Stimulated activated effector memory CD8-positive, alpha-beta T cell treated with anti-CD3 and anti-CD28 coated beads, Interleukin-12 subunit alpha, Interleukin-12 subunit beta, amount 100 ng/mL, for 72 hours (primary cell): ENCODE measurements at regions not wholly inside any gene's neighbourhood (a gene's known extent, or its start where the extent isn't known, plus 50 kb on each side); places are given as distances from the start of the nearest gene placed in this dataset.
"Not testable (repeated sequence)": the region's sequence is repeated elsewhere in the genome, so short reads cannot be mapped to it uniquely, and the experiment has no call there.

Experiments used
- ATAC-seq: fragments of 150-1000 bp; cut with Tn5 transposase; 2 replicates; pipeline ENCODE4 v1.10.0; 2021
- DNase-seq, 2 donors: peaks; one replicate each; pipeline ENCODE4 v3.0.0; 2021 to 2022; ENCODE audit warnings: low spot score in 2 of 2
- H3K27ac Mint-ChIP-seq: one replicate; pipeline ENCODE4 v1.8.0; 2022; ENCODE audit warnings: mild to moderate bottlenecking, mixed read lengths
- H3K36me3 Mint-ChIP-seq: one replicate; pipeline ENCODE4 v1.8.0; 2022; ENCODE audit warnings: mild to moderate bottlenecking, mixed read lengths
- H3K4me1 Mint-ChIP-seq: one replicate; pipeline ENCODE4 v1.8.0; 2022; ENCODE audit warnings: mixed read lengths
- H3K4me3 Mint-ChIP-seq: one replicate; pipeline ENCODE4 v1.8.0; 2022; ENCODE audit warnings: mild to moderate bottlenecking, mixed read lengths
- H3K9me3 Mint-ChIP-seq: one replicate; pipeline ENCODE4 v1.8.0; 2022; ENCODE audit warnings: mixed read lengths

- H3K36me3 Mint-ChIP-seq = no peaks in the 10 kb centered on the region
- ATAC-seq (no peak), DNase-seq (no peak)
- H3K27ac Mint-ChIP-seq = no peak overlapping the region
- no peaks in the 10 kb centered on the region for H3K9me3 Mint-ChIP-seq
- no peak overlapping the region for H3K4me3 Mint-ChIP-seq
- no peaks in the 10 kb centered on the region for H3K4me1 Mint-ChIP-seq
Observed at GRCh38 chr21:16113052-16113715, 383.4 kb downstream of the USP25 start.

- Mint-ChIP-seq H3K9me3 (no peaks in the 10 kb centered on the region), H3K4me3 (no peak overlapping the region), H3K36me3 (no peaks in the 10 kb centered on the region), H3K4me1 (no peaks in the 10 kb centered on the region), H3K27ac (no peak overlapping the region)
- DNase-seq (no peak), ATAC-seq (no peak)
Observed at GRCh38 chr21:16115461-16115860, 385.7 kb downstream of the USP25 start.

- Mint-ChIP-seq H3K4me1 (no peaks in the 10 kb centered on the region), H3K36me3 (no peaks in the 10 kb centered on the region), H3K4me3 (no peak overlapping the region), H3K27ac (no peak overlapping the region), H3K9me3 (no peaks in the 10 kb centered on the region)
- DNase-seq (no peak), ATAC-seq (no peak)
Observed at GRCh38 chr21:16116069-16116468, 386.3 kb downstream of the USP25 start.

GRCh38 chr21:16116798-16117197 is 387.0 kb downstream of the USP25 start:
- H3K36me3 Mint-ChIP-seq = no peaks in the 10 kb centered on the region
- no peak overlapping the region for H3K27ac Mint-ChIP-seq
- ATAC-seq (no peak), DNase-seq (no peak)
- H3K4me1 Mint-ChIP-seq = no peaks in the 10 kb centered on the region
- H3K4me3 Mint-ChIP-seq = no peak overlapping the region
- peaks cover 3% of the 10 kb centered on the region for H3K9me3 Mint-ChIP-seq

- H3K36me3 Mint-ChIP-seq = no peaks in the 10 kb centered on the region
- H3K4me3 Mint-ChIP-seq = no peak overlapping the region
- ATAC-seq (no peak), DNase-seq (no peak)
- no peak overlapping the region for H3K27ac Mint-ChIP-seq
- H3K9me3 Mint-ChIP-seq = peaks cover 3% of the 10 kb centered on the region
- H3K4me1 Mint-ChIP-seq = no peaks in the 10 kb centered on the region
Observed at GRCh38 chr21:16117331-16117730, 387.5 kb downstream of the USP25 start.

GRCh38 chr21:16117851-16118590 is 388.2 kb downstream of the USP25 start:
- no peak overlapping the region for H3K4me3 Mint-ChIP-seq
- no peak overlapping the region for H3K27ac Mint-ChIP-seq
- peaks cover 3% of the 10 kb centered on the region for H3K9me3 Mint-ChIP-seq
- no peaks in the 10 kb centered on the region for H3K4me1 Mint-ChIP-seq
- no peak for DNase-seq
- no peak for ATAC-seq
- H3K36me3 Mint-ChIP-seq = no peaks in the 10 kb centered on the region

GRCh38 chr21:16124378-16125138 is 394.8 kb downstream of the USP25 start:
- DNase-seq = no peak

GRCh38 chr21:16125274-16125673 is 395.5 kb downstream of the USP25 start:
- DNase-seq (no peak), ATAC-seq (no peak)
- Mint-ChIP-seq H3K36me3 (no peaks in the 10 kb centered on the region), H3K4me1 (no peaks in the 10 kb centered on the region), H3K9me3 (peaks cover 15% of the 10 kb centered on the region), H3K4me3 (no peak overlapping the region), H3K27ac (no peak overlapping the region)

More at GRCh38 chr21:16124378-16125138, 394.8 kb downstream of the USP25 start:
- Mint-ChIP-seq H3K27ac (no peak overlapping the region), H3K9me3 (peaks cover 8% of the 10 kb centered on the region), H3K36me3 (no peaks in the 10 kb centered on the region), H3K4me3 (no peak overlapping the region), H3K4me1 (no peaks in the 10 kb centered on the region)
- no peak for ATAC-seq

- H3K27ac Mint-ChIP-seq, DNase-seq, H3K36me3 Mint-ChIP-seq, H3K4me1 Mint-ChIP-seq, H3K4me3 Mint-ChIP-seq, ATAC-seq: not testable (repeated sequence)
- H3K9me3 Mint-ChIP-seq = peaks cover 23% of the 10 kb centered on the region
Observed at GRCh38 chr21:16132453-16132852, 402.7 kb downstream of the USP25 start.

GRCh38 chr21:16133248-16133647 is 403.5 kb downstream of the USP25 start:
- no peak for ATAC-seq
- no peak for DNase-seq
- Mint-ChIP-seq H3K27ac (no peak overlapping the region), H3K4me1 (no peaks in the 10 kb centered on the region), H3K4me3 (no peak overlapping the region), H3K9me3 (peaks cover 23% of the 10 kb centered on the region), H3K36me3 (no peaks in the 10 kb centered on the region)

GRCh38 chr21:16134134-16134533 is 404.4 kb downstream of the USP25 start:
- no peak overlapping the region for H3K27ac Mint-ChIP-seq
- DNase-seq (no peak), ATAC-seq (no peak)
- no peaks in the 10 kb centered on the region for H3K4me1 Mint-ChIP-seq
- H3K9me3 Mint-ChIP-seq = peaks cover 23% of the 10 kb centered on the region
- no peak overlapping the region for H3K4me3 Mint-ChIP-seq
- no peaks in the 10 kb centered on the region for H3K36me3 Mint-ChIP-seq

GRCh38 chr21:16137106-16137505 is 407.3 kb downstream of the USP25 start:
- no peak overlapping the region for H3K4me3 Mint-ChIP-seq
- H3K4me1 Mint-ChIP-seq = no peaks in the 10 kb centered on the region
- H3K36me3 Mint-ChIP-seq = no peaks in the 10 kb centered on the region
- ATAC-seq = no peak
- no peak overlapping the region for H3K27ac Mint-ChIP-seq
- peaks cover 5% of the 10 kb centered on the region for H3K9me3 Mint-ChIP-seq
- no peak for DNase-seq

- DNase-seq = no peak
- no peak overlapping the region for H3K4me3 Mint-ChIP-seq
- no peaks in the 10 kb centered on the region for H3K36me3 Mint-ChIP-seq
- ATAC-seq = no peak
- no peaks in the 10 kb centered on the region for H3K4me1 Mint-ChIP-seq
- peaks cover 7% of the 10 kb centered on the region for H3K9me3 Mint-ChIP-seq
- H3K27ac Mint-ChIP-seq = no peak overlapping the region
Observed at GRCh38 chr21:16145052-16145451, 415.3 kb downstream of the USP25 start.

GRCh38 chr21:16145479-16145878 is 415.7 kb downstream of the USP25 start:
- Mint-ChIP-seq H3K4me1 (no peaks in the 10 kb centered on the region), H3K9me3 (peaks cover 7% of the 10 kb centered on the region), H3K36me3 (no peaks in the 10 kb centered on the region), H3K4me3 (no peak overlapping the region), H3K27ac (no peak overlapping the region)
- ATAC-seq (no peak), DNase-seq (no peak)

GRCh38 chr21:16154321-16154720 is 424.5 kb downstream of the USP25 start:
- Mint-ChIP-seq H3K4me1 (no peaks in the 10 kb centered on the region), H3K36me3 (no peaks in the 10 kb centered on the region), H3K9me3 (peaks cover 3% of the 10 kb centered on the region), H3K4me3 (no peak overlapping the region), H3K27ac (no peak overlapping the region)
- ATAC-seq (no peak), DNase-seq (no peak)
